RWPE2 (cell line): ENCODE measurements at regions not wholly inside any gene's neighbourhood (a gene's known extent, or its start where the extent isn't known, plus 50 kb on each side); places are given as distances from the start of the nearest gene placed in this dataset.
A peak's percentile ranks its signal among the peaks of the same experiment; 100 is the strongest.
"Not testable (repeated sequence)": the region's sequence is repeated elsewhere in the genome, so short reads cannot be mapped to it uniquely, and the experiment has no call there.

Source experiments
- ATAC-seq: fragments of 200-7000 bp; cut with Tn5 transposase; 3 replicates; pipeline ENCODE4 v1.9.1; 2021; ENCODE audit warnings: low read depth
- DNase-seq: peaks from one replicate; pipeline ENCODE4 v3.0.0-alpha.2; 2020; ENCODE audit warnings: low spot score
- H3K27ac ChIP-seq: fragments of 450-650 bp; 2 replicates; pipeline ENCODE4 v1.5.1; 2017; ENCODE audit warnings: mild to moderate bottlenecking; ENCODE audit not compliant: poor library complexity, severe bottlenecking
- H3K27me3 ChIP-seq: fragments of 250-450 bp; sonication (Bioruptor Pico); 2 replicates; pipeline ENCODE4 v1.5.1; 2021; ENCODE audit warnings: mild to moderate bottlenecking, moderate library complexity; ENCODE audit not compliant: insufficient read depth, poor library complexity, severe bottlenecking
- H3K36me3 ChIP-seq: fragments of 250-450 bp; sonication (Bioruptor Pico); 2 replicates; pipeline ENCODE4 v1.5.1; 2020; ENCODE audit warnings: low read depth, mild to moderate bottlenecking, moderate library complexity
- H3K4me1 ChIP-seq: fragments of 250-450 bp; sonication (Bioruptor Pico); 2 replicates; pipeline ENCODE4 v1.5.1; 2021; ENCODE audit warnings: mild to moderate bottlenecking, moderate library complexity; ENCODE audit not compliant: insufficient read depth, poor library complexity, severe bottlenecking
- H3K4me3 ChIP-seq: fragments of 250-450 bp; sonication (Bioruptor Pico); 2 replicates; pipeline ENCODE4 v1.5.1; 2021; ENCODE audit warnings: mild to moderate bottlenecking, moderate library complexity; ENCODE audit not compliant: severe bottlenecking
- H3K9me3 ChIP-seq: fragments of 250-450 bp; sonication (Bioruptor Pico); 2 replicates; pipeline ENCODE4 v1.5.1; 2021; ENCODE audit warnings: mild to moderate bottlenecking, moderate library complexity; ENCODE audit not compliant: severe bottlenecking
- CTCF ChIP-seq: fragments of 450-650 bp; IDR thresholded peaks from one replicate; pipeline ENCODE4 v1.5.1; 2017; ENCODE audit warnings: mild to moderate bottlenecking, moderate library complexity; ENCODE audit not compliant: poor library complexity, severe bottlenecking

- TF ChIP-seq CTCF, result no peak
- Histone ChIP-seq H3K36me3 (no peaks in the 10 kb centered on the region), H3K4me3 (no peak overlapping the region), H3K27me3 (peaks cover 24% of the 10 kb centered on the region), H3K4me1 (no peaks in the 10 kb centered on the region), H3K9me3 (no peaks in the 10 kb centered on the region), H3K27ac (no peak overlapping the region)
- DNase-seq (no peak), ATAC-seq (no peak)
Observed at GRCh38 chr7:49488573-49488972, 284.9 kb upstream of the VWC2 start.

GRCh38 chr7:49497471-49497870, 276.0 kb upstream of the VWC2 start:
- H3K27ac ChIP-seq, result no peak overlapping the region
- DNase-seq, result no peak
- no peak for ATAC-seq

GRCh38 chr7:49500741-49501140, 272.7 kb upstream of the VWC2 start:
- Histone ChIP-seq H3K27me3 (peaks cover 11% of the 10 kb centered on the region), H3K27ac (no peak overlapping the region), H3K4me3 (no peak overlapping the region), H3K36me3 (no peaks in the 10 kb centered on the region), H3K4me1 (no peaks in the 10 kb centered on the region), H3K9me3 (no peaks in the 10 kb centered on the region)
- ATAC-seq, result no peak
- DNase-seq, result no peak
- no peak for TF ChIP-seq CTCF

More at GRCh38 chr7:49497471-49497870, 276.0 kb upstream of the VWC2 start:
- Histone ChIP-seq H3K9me3 (no peaks in the 10 kb centered on the region), H3K4me3 (no peak overlapping the region), H3K4me1 (no peaks in the 10 kb centered on the region), H3K27me3 (peaks cover 28% of the 10 kb centered on the region), H3K36me3 (no peaks in the 10 kb centered on the region)
- TF ChIP-seq CTCF, result no peak

GRCh38 chr7:49507206-49507605, 266.2 kb upstream of the VWC2 start:
- H3K9me3 ChIP-seq, H3K36me3 ChIP-seq, H3K27ac ChIP-seq, H3K4me3 ChIP-seq, H3K27me3 ChIP-seq, DNase-seq, H3K4me1 ChIP-seq: not testable (repeated sequence)
- peak; percentile 38; the same call in 1 of the 3 replicates for ATAC-seq

- no peaks in the 10 kb centered on the region for H3K4me1 ChIP-seq
- DNase-seq (no peak), ATAC-seq (no peak)
- no peaks in the 10 kb centered on the region for H3K27me3 ChIP-seq
- H3K27ac ChIP-seq, result no peak overlapping the region
- H3K36me3 ChIP-seq, result no peaks in the 10 kb centered on the region
- no peak for TF ChIP-seq CTCF
- no peaks in the 10 kb centered on the region for H3K9me3 ChIP-seq
- no peak overlapping the region for H3K4me3 ChIP-seq
Observed at GRCh38 chr7:49513911-49514310, 259.5 kb upstream of the VWC2 start.
